PC-3 (cell line): ENCODE measurements at regions not wholly inside any gene's neighbourhood (a gene's known extent, or its start where the extent isn't known, plus 50 kb on each side); places are given as distances from the start of the nearest gene placed in this dataset.

Experiments
- ATAC-seq: fragments of 200-7000 bp; cut with Tn5 transposase; 2 replicates; pipeline ENCODE4 v1.9.1; 2020; ENCODE audit warnings: mild to moderate bottlenecking, moderate library complexity
- BruUV-seq: library from RNA; stranded (reverse); fragments of 400-500 nt; replicated peaks from 2 replicates; lab custom pipeline; 2021; lab: Mats Ljungman, UMichigan
- CTCF ChIA-PET: fragments of 300-600 bp; sonication (Branson Sonifier 250); formaldehyde crosslinking; loops from one replicate; lab custom pipeline; 2022; ENCODE audit warnings: antibody characterized with exemption; lab: Charles Lee
- POLR2A ChIA-PET: fragments of 300-600 bp; sonication (Branson Sonifier 250); formaldehyde crosslinking; loops from one replicate; lab custom pipeline; 2022; ENCODE audit warnings: antibody characterized with exemption; ENCODE audit not compliant: unreplicated experiment; lab: Charles Lee
- DNase-seq: peaks from one replicate; pipeline ENCODE4 v3.0.0-alpha.2; 2015
- H2AFZ ChIP-seq: fragments of 300-600 bp; sonication (generic); 2 replicates; pipeline ENCODE4 v1.6.0; 2016; ENCODE audit warnings: antibody characterized with exemption, low read length
- H3F3A ChIP-seq: fragments of 300-600 bp; sonication (generic); one replicate; pipeline ENCODE4 v1.6.0; 2017; ENCODE audit warnings: antibody characterized with exemption, low read length, control low read depth, mild to moderate bottlenecking; ENCODE audit not compliant: unreplicated experiment
- H3K27ac ChIP-seq: fragments of 300-600 bp; sonication (generic); 2 replicates; pipeline ENCODE4 v1.5.1; 2016; ENCODE audit warnings: mild to moderate bottlenecking, low read length
- H3K27me3 ChIP-seq: fragments of 300-600 bp; sonication (generic); 2 replicates; pipeline ENCODE4 v1.6.1; 2016; ENCODE audit warnings: low read length, mixed read lengths
- H3K36me3 ChIP-seq: fragments of 300-600 bp; sonication (generic); 2 replicates; pipeline ENCODE4 v1.6.1; 2016; ENCODE audit warnings: low read depth, mixed run types, low read length, mixed read lengths
- H3K4me1 ChIP-seq: fragments of 300-600 bp; sonication (generic); 2 replicates; pipeline ENCODE4 v1.5.1; 2016; ENCODE audit warnings: low read length; ENCODE audit not compliant: insufficient read depth
- H3K4me2 ChIP-seq: fragments of 300-600 bp; sonication (generic); 2 replicates; pipeline ENCODE4 v1.6.0; 2016; ENCODE audit warnings: low read length
- H3K4me3 ChIP-seq: fragments of 300-600 bp; sonication (generic); 2 replicates; pipeline ENCODE4 v1.5.1; 2016; ENCODE audit warnings: mild to moderate bottlenecking, low read length, mixed read lengths
- H3K79me2 ChIP-seq: fragments of 300-600 bp; sonication (generic); 2 replicates; pipeline ENCODE4 v1.6.1; 2017; ENCODE audit warnings: low read length, mixed read lengths
- H3K9ac ChIP-seq: fragments of 300-600 bp; sonication (generic); 2 replicates; pipeline ENCODE4 v1.6.0; 2016; ENCODE audit warnings: mild to moderate bottlenecking, low read length
- H3K9me2 ChIP-seq: fragments of 300-600 bp; sonication (generic); replicated peaks from 2 replicates; pipeline ENCODE4 v1.6.1; 2016; ENCODE audit warnings: mixed run types, low read length, mixed read lengths
- H3K9me3 ChIP-seq: fragments of 300-600 bp; sonication (generic); 2 replicates; pipeline ENCODE4 v1.6.1; 2016; ENCODE audit warnings: low read length, mixed read lengths
- H4K20me1 ChIP-seq: fragments of 300-600 bp; sonication (generic); 2 replicates; pipeline ENCODE4 v1.6.1; 2016; ENCODE audit warnings: low read length, mixed read lengths
- CTCF ChIP-seq: fragments of 300-600 bp; sonication (generic); conservative IDR thresholded peaks from 2 replicates; pipeline ENCODE4 v1.5.1; 2017; ENCODE audit warnings: antibody characterized with exemption, low read depth, mild to moderate bottlenecking, low read length
- EZH2 ChIP-seq: fragments of 300-600 bp; sonication (generic); IDR thresholded peaks from one replicate; pipeline ENCODE4 v1.6.1; 2017; ENCODE audit warnings: antibody characterized with exemption, mild to moderate bottlenecking, low read length; ENCODE audit not compliant: unreplicated experiment
- EZH2phosphoT487 ChIP-seq: fragments of 300-600 bp; sonication (generic); IDR thresholded peaks from 2 replicates; pipeline ENCODE4 v1.6.1; 2018; ENCODE audit warnings: mild to moderate bottlenecking, antibody characterized with exemption, low read length, borderline replicate concordance
- intact Hi-C: fragments of 100-400 bp; cut with micrococcal nuclease; formaldehyde crosslinking; loops from 2 replicates; pipeline ENCODE4 v1.9.0; 2023

GRCh38 chr13:47521890-47522487 lies 479.1 kb downstream of the SUCLA2 start:
- no peak overlapping the region for H3K4me2 ChIP-seq
- ChIA-PET POLR2A (no interaction called here), CTCF (no interaction called here)
- H3K9me2 ChIP-seq = no peaks in the 10 kb centered on the region
- no peak for TF ChIP-seq EZH2
- TF ChIP-seq EZH2phosphoT487 = no peak
- no peak for TF ChIP-seq CTCF
- no peaks in the 10 kb centered on the region for H3K27me3 ChIP-seq
- no TSS peak for BruUV-seq
- H3K79me2 ChIP-seq = no peaks in the 10 kb centered on the region
- H4K20me1 ChIP-seq = no peaks in the 10 kb centered on the region
- DNase-seq = no peak
- no peak for ATAC-seq
- H2AFZ ChIP-seq = no peak overlapping the region
- H3K4me1 ChIP-seq = no peaks in the 10 kb centered on the region
- no peak overlapping the region for H3K27ac ChIP-seq
- intact Hi-C loops = no loop called here
- H3K4me3 ChIP-seq = no peak overlapping the region
- H3K9me3 ChIP-seq = no peaks in the 10 kb centered on the region
- no peak overlapping the region for H3K9ac ChIP-seq
- no peaks in the 10 kb centered on the region for H3F3A ChIP-seq
- H3K36me3 ChIP-seq = no peaks in the 10 kb centered on the region

- Histone ChIP-seq H2AFZ (no peak overlapping the region), H3K36me3 (no peaks in the 10 kb centered on the region), H3K9me3 (no peaks in the 10 kb centered on the region), H3K27me3 (no peaks in the 10 kb centered on the region), H4K20me1 (no peaks in the 10 kb centered on the region), H3K79me2 (no peaks in the 10 kb centered on the region), H3K27ac (no peak overlapping the region), H3K4me1 (no peaks in the 10 kb centered on the region), H3K4me3 (no peak overlapping the region), H3K9me2 (no peaks in the 10 kb centered on the region), H3K9ac (no peak overlapping the region), H3F3A (no peaks in the 10 kb centered on the region), H3K4me2 (no peak overlapping the region)
- ATAC-seq = no peak
- CTCF ChIA-PET = no interaction called here
- POLR2A ChIA-PET = no interaction called here
- TF ChIP-seq EZH2phosphoT487 = no peak
- TF ChIP-seq CTCF = no peak
- no peak for TF ChIP-seq EZH2
- no peak for DNase-seq
- no TSS peak for BruUV-seq
- intact Hi-C loops = no loop called here
Measured at GRCh38 chr13:47519626-47520025, 481.4 kb downstream of the SUCLA2 start.

- ATAC-seq = no peak
- no peak overlapping the region for H3K27ac ChIP-seq
- no peaks in the 10 kb centered on the region for H3K9me2 ChIP-seq
- no peaks in the 10 kb centered on the region for H3K36me3 ChIP-seq
- no peak overlapping the region for H3K4me3 ChIP-seq
- ChIA-PET CTCF (no interaction called here), POLR2A (no interaction called here)
- intact Hi-C loops = no loop called here
- H3F3A ChIP-seq = no peaks in the 10 kb centered on the region
- no peaks in the 10 kb centered on the region for H3K79me2 ChIP-seq
- no peaks in the 10 kb centered on the region for H3K4me1 ChIP-seq
- no peak for TF ChIP-seq EZH2
- H3K9me3 ChIP-seq = no peaks in the 10 kb centered on the region
- no peaks in the 10 kb centered on the region for H3K27me3 ChIP-seq
- no peak overlapping the region for H3K4me2 ChIP-seq
- H2AFZ ChIP-seq = no peak overlapping the region
- H3K9ac ChIP-seq = no peak overlapping the region
- no TSS peak for BruUV-seq
- DNase-seq = no peak
- H4K20me1 ChIP-seq = no peaks in the 10 kb centered on the region
Measured at GRCh38 chr13:47518530-47518929, 482.5 kb downstream of the SUCLA2 start.
